ENCODE measurements at regions not wholly inside any gene's neighbourhood (a gene's known extent, or its start where the extent isn't known, plus 50 kb on each side); places are given as distances from the start of the nearest gene placed in this dataset.

DNA sequence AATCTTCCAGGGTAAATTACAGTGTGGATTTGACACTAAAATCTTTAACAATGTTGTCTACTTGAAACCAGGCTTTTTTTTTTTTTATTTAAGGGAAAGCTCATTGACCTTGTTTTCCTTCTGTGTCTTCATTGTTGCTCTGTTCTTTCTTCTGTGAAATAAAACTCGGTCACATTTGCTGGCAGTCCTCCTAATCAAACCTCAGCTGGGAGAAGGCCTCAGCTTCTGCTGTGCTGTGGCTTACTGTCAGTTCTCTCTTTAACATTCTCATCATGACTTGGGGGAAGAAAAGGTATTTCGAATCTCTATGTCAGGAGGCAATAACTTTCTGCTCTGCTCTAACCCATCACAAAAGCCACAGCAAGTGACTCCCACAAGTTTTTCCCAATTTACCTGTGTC is 268.9 kb downstream of the ZNF608 start:
- in situ Hi-C loops (cut with MboI; ENCODE audit: low pct_unique_long_range_greater_than_20kb, low sequenced_read_pairs, unreplicated experiment), result no loop called here
- TF ChIP-seq, protein P1, sequence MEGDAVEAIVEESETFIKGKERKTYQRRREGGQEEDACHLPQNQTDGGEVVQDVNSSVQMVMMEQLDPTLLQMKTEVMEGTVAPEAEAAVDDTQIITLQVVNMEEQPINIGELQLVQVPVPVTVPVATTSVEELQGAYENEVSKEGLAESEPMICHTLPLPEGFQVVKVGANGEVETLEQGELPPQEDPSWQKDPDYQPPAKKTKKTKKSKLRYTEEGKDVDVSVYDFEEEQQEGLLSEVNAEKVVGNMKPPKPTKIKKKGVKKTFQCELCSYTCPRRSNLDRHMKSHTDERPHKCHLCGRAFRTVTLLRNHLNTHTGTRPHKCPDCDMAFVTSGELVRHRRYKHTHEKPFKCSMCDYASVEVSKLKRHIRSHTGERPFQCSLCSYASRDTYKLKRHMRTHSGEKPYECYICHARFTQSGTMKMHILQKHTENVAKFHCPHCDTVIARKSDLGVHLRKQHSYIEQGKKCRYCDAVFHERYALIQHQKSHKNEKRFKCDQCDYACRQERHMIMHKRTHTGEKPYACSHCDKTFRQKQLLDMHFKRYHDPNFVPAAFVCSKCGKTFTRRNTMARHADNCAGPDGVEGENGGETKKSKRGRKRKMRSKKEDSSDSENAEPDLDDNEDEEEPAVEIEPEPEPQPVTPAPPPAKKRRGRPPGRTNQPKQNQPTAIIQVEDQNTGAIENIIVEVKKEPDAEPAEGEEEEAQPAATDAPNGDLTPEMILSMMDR (IDR thresholded peaks at IDR 0.05; ENCODE audit: extremely low read depth, insufficient read depth, missing control alignments), result no peak
- DNase-seq (ENCODE audit: low spot score), result no peak

DNA sequence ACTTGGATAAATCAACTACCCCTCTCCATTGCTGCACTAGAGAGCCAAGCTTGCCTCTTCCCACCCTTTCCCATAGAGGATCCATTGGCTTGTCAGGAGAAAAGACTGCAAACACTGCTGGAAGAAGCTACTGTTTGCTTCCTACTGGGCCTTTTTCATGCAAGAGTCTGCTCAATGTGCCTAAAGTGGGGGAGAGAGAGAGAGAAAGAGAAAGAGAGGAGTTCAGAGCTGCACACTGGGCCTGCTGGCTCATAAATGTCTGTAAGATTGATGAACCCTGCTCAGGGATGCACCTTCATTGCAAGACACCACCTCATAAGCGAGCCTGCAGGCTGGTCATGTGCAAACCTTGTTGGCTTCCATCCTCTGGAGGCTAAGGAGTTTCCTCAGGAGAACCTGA is 269.4 kb downstream of the ZNF608 start:
- in situ Hi-C loops (cut with MboI; ENCODE audit: low pct_unique_long_range_greater_than_20kb, low sequenced_read_pairs, unreplicated experiment), result no loop called here
- DNase-seq (ENCODE audit: low spot score), result no peak
- TF ChIP-seq, protein P1 (IDR thresholded peaks at IDR 0.05; ENCODE audit: extremely low read depth, insufficient read depth, missing control alignments), result no peak

DNA sequence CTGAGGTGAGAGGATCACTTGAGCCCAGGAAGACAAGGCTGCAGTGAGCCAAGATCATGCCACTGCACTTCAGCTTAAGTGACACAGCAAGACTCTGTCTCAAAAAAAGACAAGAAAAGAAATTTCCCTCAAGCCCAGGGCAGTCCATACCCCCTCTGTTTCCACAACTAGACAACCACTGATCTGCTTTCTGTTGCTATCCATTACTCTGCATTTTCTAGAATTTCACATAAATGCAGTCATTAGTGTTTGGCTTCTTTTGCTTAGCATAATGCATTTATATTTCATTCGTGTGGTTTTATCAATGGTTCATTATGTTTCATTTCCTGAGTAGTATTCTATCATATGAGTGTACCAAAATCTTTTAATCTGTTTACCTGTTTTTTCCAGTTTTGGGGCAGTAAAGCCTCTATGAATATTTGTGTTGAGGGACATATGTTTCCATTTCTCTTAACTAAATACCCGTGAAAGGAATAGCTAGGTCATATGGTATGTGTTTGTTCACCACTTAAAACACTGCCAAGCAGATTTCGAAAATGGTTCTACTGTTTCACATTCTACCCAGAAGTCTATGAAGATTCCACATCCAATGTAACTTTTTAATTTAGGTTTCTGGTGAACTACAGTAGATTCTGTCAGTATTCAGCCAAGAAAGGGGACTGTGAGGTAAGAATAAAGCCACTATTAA is 271.8 kb downstream of the ZNF608 start:
- no peak for DNase-seq (ENCODE audit: low spot score)
- in situ Hi-C loops (cut with MboI; ENCODE audit: low pct_unique_long_range_greater_than_20kb, low sequenced_read_pairs, unreplicated experiment), result no loop called here
- TF ChIP-seq, protein P1 (IDR thresholded peaks at IDR 0.05; ENCODE audit: extremely low read depth, insufficient read depth, missing control alignments), result no peak

DNA sequence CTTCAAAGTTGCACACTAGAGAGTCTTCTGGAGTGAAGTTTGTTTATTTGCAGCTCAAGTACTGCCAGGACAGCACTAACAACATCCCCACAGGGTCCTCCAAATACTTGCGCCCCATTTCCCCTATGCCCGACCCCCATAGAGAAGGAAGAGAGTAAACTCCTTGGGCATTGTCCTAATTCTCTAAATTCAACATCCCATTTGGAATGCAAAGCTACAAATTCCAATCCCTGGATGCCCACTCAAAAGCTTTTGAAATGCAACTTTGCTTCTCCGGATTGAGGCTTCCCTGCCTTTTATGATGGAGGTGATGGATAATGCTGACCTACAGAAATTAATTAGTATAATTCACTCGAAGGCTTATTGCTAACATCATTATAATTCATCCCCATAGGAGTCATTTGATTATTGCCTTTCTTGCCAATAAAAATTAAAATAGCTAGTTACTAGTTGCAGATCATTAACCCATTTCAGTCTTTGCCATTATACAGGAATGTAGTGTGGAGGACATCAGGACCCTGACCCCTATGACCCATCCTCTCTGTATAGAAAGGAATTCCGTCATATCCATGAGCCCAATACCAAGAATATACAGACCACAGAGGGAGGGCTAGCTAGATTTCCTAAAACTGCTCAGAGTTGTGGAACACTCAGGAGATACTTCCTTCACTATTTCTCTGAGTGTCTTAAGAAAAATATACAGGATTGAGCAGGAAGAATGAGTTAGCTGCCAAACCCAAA is 277.6 kb downstream of the ZNF608 start:
- TF ChIP-seq, protein P1 (IDR thresholded peaks at IDR 0.05; ENCODE audit: extremely low read depth, insufficient read depth, missing control alignments), result no peak
- no peak for DNase-seq (ENCODE audit: low spot score)
- in situ Hi-C loops (cut with MboI; ENCODE audit: low pct_unique_long_range_greater_than_20kb, low sequenced_read_pairs, unreplicated experiment), result no loop called here

DNA sequence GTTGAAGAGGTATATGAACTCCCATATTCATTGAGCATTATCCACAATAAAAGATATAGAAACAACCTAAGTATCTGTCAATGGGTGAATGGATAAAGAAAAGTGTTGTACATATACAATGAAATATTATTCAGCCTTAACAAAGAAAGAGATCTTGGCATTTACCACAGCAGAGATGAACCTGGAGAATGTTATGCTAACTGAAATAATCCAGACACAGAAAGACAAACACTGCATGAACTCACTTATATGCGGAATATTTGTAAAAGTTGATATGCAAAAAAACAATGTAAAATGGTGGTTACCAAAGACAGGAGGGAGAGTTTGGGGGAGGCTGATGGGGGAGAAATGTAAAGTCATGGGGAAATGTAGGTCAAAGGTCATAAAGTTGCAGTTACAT is 278.7 kb downstream of the ZNF608 start:
- in situ Hi-C loops (cut with MboI; ENCODE audit: low pct_unique_long_range_greater_than_20kb, low sequenced_read_pairs, unreplicated experiment), result no loop called here
- DNase-seq (ENCODE audit: low spot score), result no peak

DNA sequence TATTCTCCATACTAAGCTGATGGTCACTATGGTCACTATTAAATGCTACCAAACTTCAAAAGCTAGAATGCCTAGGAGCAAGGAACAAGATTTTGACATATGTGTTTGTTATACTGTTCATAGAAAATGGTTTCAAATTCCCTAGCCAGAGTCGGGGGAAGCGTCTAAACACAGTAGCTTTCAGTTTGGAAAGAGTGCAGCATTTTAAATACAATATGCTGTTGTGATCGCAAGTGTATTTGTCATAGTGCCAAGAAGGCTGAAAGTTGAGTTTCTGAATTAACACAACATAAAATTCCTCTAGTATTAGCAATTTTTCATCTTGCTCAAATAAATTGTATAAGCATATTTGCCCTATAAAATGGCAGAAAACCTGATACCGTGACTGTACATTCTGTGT is 280.4 kb downstream of the ZNF608 start:
- TF ChIP-seq, protein P1 (IDR thresholded peaks at IDR 0.05; ENCODE audit: extremely low read depth, insufficient read depth, missing control alignments), result no peak
- no peak for DNase-seq (ENCODE audit: low spot score)
- in situ Hi-C loops (cut with MboI; ENCODE audit: low pct_unique_long_range_greater_than_20kb, low sequenced_read_pairs, unreplicated experiment), result no loop called here

More for the DNA sequence above, 278.7 kb downstream of the ZNF608 start:
- TF ChIP-seq, protein P1 (IDR thresholded peaks at IDR 0.05; ENCODE audit: extremely low read depth, insufficient read depth, missing control alignments), result no peak
